ENCODE measurements at regions not wholly inside any gene's neighbourhood (a gene's known extent, or its start where the extent isn't known, plus 50 kb on each side); places are given as distances from the start of the nearest gene placed in this dataset.
"Not testable (repeated sequence)": the region's sequence is repeated elsewhere in the genome, so short reads cannot be mapped to it uniquely, and the experiment has no call there.

GRCh38 chr11:28793282-28793738 is 685.1 kb downstream of the METTL15 start:
- no peak for DNase-seq (ENCODE audit: low read depth)
- TF ChIP-seq CTCF (IDR thresholded peaks at IDR 0.05; ENCODE audit: insufficient read depth, low read length): no peak
- H3K4me3 ChIP-seq (ENCODE audit: low read depth, low read length): no peak overlapping the region

GRCh38 chr11:28792856-28793255 is 684.7 kb downstream of the METTL15 start:
- DNase-seq (ENCODE audit: low read depth): no peak
- H3K4me3 ChIP-seq (ENCODE audit: low read depth, low read length): no peak overlapping the region
- TF ChIP-seq CTCF (IDR thresholded peaks at IDR 0.05; ENCODE audit: insufficient read depth, low read length): no peak

- H3K4me3 ChIP-seq (ENCODE audit: low read depth, low read length); DNase-seq (ENCODE audit: low read depth): not testable (repeated sequence)
Observed at GRCh38 chr11:28787897-28788296, 679.7 kb downstream of the METTL15 start.

GRCh38 chr11:28777126-28777525 is 668.9 kb downstream of the METTL15 start:
- DNase-seq (ENCODE audit: low read depth): no peak
- no peak for TF ChIP-seq CTCF (IDR thresholded peaks at IDR 0.05; ENCODE audit: insufficient read depth, low read length)
- H3K4me3 ChIP-seq (ENCODE audit: low read depth, low read length): no peak overlapping the region

- DNase-seq (ENCODE audit: low read depth): no peak
- no peak for TF ChIP-seq CTCF (IDR thresholded peaks at IDR 0.05; ENCODE audit: insufficient read depth, low read length)
- no peak overlapping the region for H3K4me3 ChIP-seq (ENCODE audit: low read depth, low read length)
Observed at GRCh38 chr11:28773606-28774005, 665.4 kb downstream of the METTL15 start.

- no peak for DNase-seq (ENCODE audit: low read depth)
- no peak for TF ChIP-seq CTCF (IDR thresholded peaks at IDR 0.05; ENCODE audit: insufficient read depth, low read length)
- H3K4me3 ChIP-seq (ENCODE audit: low read depth, low read length): no peak overlapping the region
Observed at GRCh38 chr11:28770806-28771205, 662.6 kb downstream of the METTL15 start.

- DNase-seq (ENCODE audit: low read depth): peak; percentile 74
Observed at GRCh38 chr11:28767574-28767973, 659.4 kb downstream of the METTL15 start.

More at GRCh38 chr11:28767574-28767973, 659.4 kb downstream of the METTL15 start:
- no peak overlapping the region for H3K4me3 ChIP-seq (ENCODE audit: low read depth, low read length)
- TF ChIP-seq CTCF (IDR thresholded peaks at IDR 0.05; ENCODE audit: insufficient read depth, low read length): no peak
